CD14-positive monocyte (primary cell): ENCODE measurements at regions not wholly inside any gene's neighbourhood (a gene's known extent, or its start where the extent isn't known, plus 50 kb on each side); places are given as distances from the start of the nearest gene placed in this dataset.

Source experiments
- DNase-seq, 3 donors: peaks; one replicate each; pipeline ENCODE4 v3.0.0-alpha.2; 2011 to 2022
- H2AFZ ChIP-seq: 2 replicates; pipeline ENCODE4 v1.6.0; 2012; ENCODE audit warnings: mild to moderate bottlenecking, low read depth, low read length, inconsistent platforms; ENCODE audit not compliant: insufficient read depth, poor library complexity, severe bottlenecking
- H3K27ac ChIP-seq, 2 donors: 1 replicate in 1 of 2; 2 replicates in 1 of 2; pipeline ENCODE4 v1.5.1; 2012 to 2013; ENCODE audit warnings: low read length in 2 of 2, control low read depth in 1 of 2, inconsistent platforms in 1 of 2, low read depth in 1 of 2, mild to moderate bottlenecking in 1 of 2
- H3K27me3 ChIP-seq, 2 donors: one replicate each; pipeline versions ENCODE4 v1.6.0 to v1.6.1; 2011 to 2013; ENCODE audit warnings: low read length in 2 of 2; ENCODE audit not compliant: control insufficient read depth in 2 of 2, insufficient read depth in 2 of 2
- H3K36me3 ChIP-seq, 2 donors: replicated peaks in 1 of 2; 1 replicate in 1 of 2; 2 replicates in 1 of 2; pipeline versions ENCODE4 v1.5.1 to v1.6.1; 2012 to 2013; ENCODE audit warnings: low read length in 2 of 2, control low read depth in 1 of 2, inconsistent platforms in 1 of 2, mild to moderate bottlenecking in 1 of 2; ENCODE audit not compliant: insufficient read depth in 2 of 2, control insufficient read depth in 1 of 2
- H3K4me1 ChIP-seq, 2 donors: 1 replicate in 1 of 2; 2 replicates in 1 of 2; pipeline versions ENCODE4 v1.5.1 to v1.6.1; 2012 to 2013; ENCODE audit warnings: low read length in 2 of 2, control low read depth in 1 of 2, inconsistent platforms in 1 of 2, mild to moderate bottlenecking in 1 of 2, moderate library complexity in 1 of 2; ENCODE audit not compliant: insufficient read depth in 2 of 2, control insufficient read depth in 1 of 2
- H3K4me2 ChIP-seq: replicated peaks from 2 replicates; pipeline ENCODE3; 2012; ENCODE audit warnings: low read length, moderate library complexity, mild to moderate bottlenecking; ENCODE audit not compliant: poor library complexity, severe bottlenecking; ENCODE audit errors: extremely low read depth
- H3K4me3 ChIP-seq, 3 experiments: fragments of 200-600 bp in 1 of 3; sonication (generic) in 1 of 3; replicated peaks in 1 of 3; 1 replicate in 2 of 3; 2 replicates in 1 of 3; pipeline ENCODE4 v1.5.1; 2011 to 2013; ENCODE audit warnings: low read length in 3 of 3, mild to moderate bottlenecking in 3 of 3, control low read depth in 2 of 3, low read depth in 2 of 3, inconsistent platforms in 1 of 3, moderate library complexity in 1 of 3
- H3K79me2 ChIP-seq: 2 replicates; pipeline ENCODE4 v1.6.0; 2012; ENCODE audit warnings: mild to moderate bottlenecking, control low read depth, inconsistent platforms, low read length, moderate library complexity; ENCODE audit not compliant: insufficient read depth
- H3K9ac ChIP-seq: 2 replicates; pipeline ENCODE4 v1.6.0; 2017; ENCODE audit warnings: low read length, mild to moderate bottlenecking; ENCODE audit not compliant: insufficient read depth, poor library complexity, severe bottlenecking
- H3K9me3 ChIP-seq, 2 donors: replicated peaks in 1 of 2; 1 replicate in 1 of 2; 2 replicates in 1 of 2; pipeline versions ENCODE4 v1.5.1 to v1.6.1; 2012 to 2013; ENCODE audit warnings: low read length in 2 of 2, control low read depth in 1 of 2; ENCODE audit not compliant: control insufficient read depth in 1 of 2, insufficient read depth in 1 of 2
- H4K20me1 ChIP-seq: 2 replicates; pipeline ENCODE4 v1.6.0; 2012; ENCODE audit warnings: mild to moderate bottlenecking, low read length, control low read depth, moderate library complexity; ENCODE audit not compliant: insufficient read depth
- H3K27ac Mint-ChIP-seq, 7 donors: one replicate each; pipeline ENCODE4 v1.8.0; 2020; ENCODE audit warnings: mild to moderate bottlenecking in 7 of 7, mixed read lengths in 7 of 7, moderate library complexity in 6 of 7, inconsistent platforms in 2 of 7
- H3K27me3 Mint-ChIP-seq, 3 donors: one replicate each; pipeline ENCODE4 v1.8.0; 2021 to 2022; ENCODE audit warnings: low read depth in 3 of 3, mild to moderate bottlenecking in 3 of 3, mixed read lengths in 3 of 3, moderate library complexity in 3 of 3, inconsistent platforms in 1 of 3
- H3K36me3 Mint-ChIP-seq, 2 donors: one replicate each; pipeline ENCODE4 v1.8.0; 2020; ENCODE audit warnings: mixed read lengths in 2 of 2, inconsistent platforms in 1 of 2, mild to moderate bottlenecking in 1 of 2
- H3K4me1 Mint-ChIP-seq: one replicate; pipeline ENCODE4 v1.8.0; 2020; ENCODE audit warnings: mild to moderate bottlenecking, mixed read lengths
- H3K4me3 Mint-ChIP-seq, 2 donors: one replicate each; pipeline ENCODE4 v1.8.0; 2020; ENCODE audit warnings: mild to moderate bottlenecking in 2 of 2, mixed read lengths in 2 of 2, moderate library complexity in 1 of 2
- H3K9me3 Mint-ChIP-seq, 7 donors: one replicate each; pipeline ENCODE4 v1.8.0; 2020 to 2022; ENCODE audit warnings: mixed read lengths in 7 of 7, mild to moderate bottlenecking in 6 of 7, moderate library complexity in 6 of 7, inconsistent platforms in 2 of 7
- WGBS: methylation state at CpG from one replicate; pipeline ENCODE4 v1.1.5; 2013; ENCODE audit warnings: missing lambda C conversion rate; ENCODE audit not compliant: insufficient coverage; 5-methylcytosine and 5-hydroxymethylcytosine counted together
- intact Hi-C, 2 donors: fragments of 100-400 bp; cut with micrococcal nuclease; formaldehyde crosslinking; loops; one replicate each; pipeline versions ENCODE4 v1.15.0 to v1.15.1; 2023
- TF ChIP-seq, protein P1 (sequence below): fragments of 200-600 bp; IDR thresholded peaks from one replicate; pipeline ENCODE4 v1.8.0; 2022; ENCODE audit warnings: antibody characterized with exemption, mild to moderate bottlenecking

DNA sequence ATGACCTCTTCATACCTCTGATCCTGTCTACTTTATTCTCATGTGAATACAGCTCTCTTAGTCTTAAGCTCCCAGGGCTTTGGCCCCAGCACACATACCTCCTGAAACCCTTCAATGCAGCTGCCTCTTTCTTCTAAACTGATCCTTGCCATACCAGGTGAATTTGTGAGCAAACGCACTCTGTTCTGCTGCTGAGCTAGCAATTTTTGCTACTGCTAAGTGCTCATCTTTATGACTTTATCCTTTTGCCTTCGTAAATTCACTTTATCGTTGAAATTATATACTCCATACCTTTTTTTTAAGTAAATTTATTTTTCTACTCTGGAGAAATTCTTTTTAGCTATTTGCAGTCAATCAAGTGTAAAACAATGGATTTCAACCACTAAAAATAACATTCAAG is 287.7 kb downstream of the CMPK2 start:
- Histone ChIP-seq H4K20me1 (no peaks in the 10 kb centered on the region), H3K4me2 (no peak overlapping the region), H3K4me3 (no peak overlapping the region), H2AFZ (no peak overlapping the region), H3K27me3 (no peaks in the 10 kb centered on the region), H3K27ac (no peak overlapping the region), H3K36me3 (no peaks in the 10 kb centered on the region), H3K9ac (no peak overlapping the region), H3K79me2 (no peaks in the 10 kb centered on the region), H3K4me1 (no peaks in the 10 kb centered on the region), H3K9me3 (no peaks in the 10 kb centered on the region)
- no peaks in the 10 kb centered on the region for H3K4me1 Mint-ChIP-seq
- no peak overlapping the region for H3K4me3 Mint-ChIP-seq
- WGBS, result no CpG with 5 or more reads among the region's 3 CpGs
- TF ChIP-seq, protein P1, sequence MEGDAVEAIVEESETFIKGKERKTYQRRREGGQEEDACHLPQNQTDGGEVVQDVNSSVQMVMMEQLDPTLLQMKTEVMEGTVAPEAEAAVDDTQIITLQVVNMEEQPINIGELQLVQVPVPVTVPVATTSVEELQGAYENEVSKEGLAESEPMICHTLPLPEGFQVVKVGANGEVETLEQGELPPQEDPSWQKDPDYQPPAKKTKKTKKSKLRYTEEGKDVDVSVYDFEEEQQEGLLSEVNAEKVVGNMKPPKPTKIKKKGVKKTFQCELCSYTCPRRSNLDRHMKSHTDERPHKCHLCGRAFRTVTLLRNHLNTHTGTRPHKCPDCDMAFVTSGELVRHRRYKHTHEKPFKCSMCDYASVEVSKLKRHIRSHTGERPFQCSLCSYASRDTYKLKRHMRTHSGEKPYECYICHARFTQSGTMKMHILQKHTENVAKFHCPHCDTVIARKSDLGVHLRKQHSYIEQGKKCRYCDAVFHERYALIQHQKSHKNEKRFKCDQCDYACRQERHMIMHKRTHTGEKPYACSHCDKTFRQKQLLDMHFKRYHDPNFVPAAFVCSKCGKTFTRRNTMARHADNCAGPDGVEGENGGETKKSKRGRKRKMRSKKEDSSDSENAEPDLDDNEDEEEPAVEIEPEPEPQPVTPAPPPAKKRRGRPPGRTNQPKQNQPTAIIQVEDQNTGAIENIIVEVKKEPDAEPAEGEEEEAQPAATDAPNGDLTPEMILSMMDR, result no peak
- H3K36me3 Mint-ChIP-seq, result no peaks in the 10 kb centered on the region
- H3K27me3 Mint-ChIP-seq, result peaks cover 0 to 2% (median 0%) of the 10 kb centered on the region in 3 donors
- intact Hi-C loops, result no loop called here
- H3K27ac Mint-ChIP-seq, result no peak overlapping the region
- DNase-seq, result no peak
- peaks cover 0 to 5% (median 0%) of the 10 kb centered on the region in 7 donors for H3K9me3 Mint-ChIP-seq

DNA sequence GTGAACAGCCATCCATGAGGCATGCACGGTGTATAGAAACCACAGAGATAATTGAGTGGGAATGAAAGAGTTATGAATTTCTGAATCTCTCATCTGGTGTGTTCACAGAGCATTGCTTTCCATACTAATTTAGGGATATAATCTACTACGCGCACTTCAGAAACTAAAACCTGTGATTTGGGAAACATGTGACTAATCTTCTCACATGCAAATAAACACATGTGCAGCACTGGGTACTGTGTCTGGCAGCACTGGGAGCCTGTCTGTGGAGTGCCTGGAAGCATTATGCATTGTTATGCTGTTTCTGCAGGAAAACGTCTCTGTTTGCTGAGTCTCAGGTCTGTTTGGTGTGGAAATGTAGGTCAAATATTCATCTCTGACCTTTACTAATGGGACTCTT is 287.3 kb downstream of the CMPK2 start:
- H3K4me1 Mint-ChIP-seq, result no peaks in the 10 kb centered on the region
- H3K27me3 ChIP-seq, result no peaks in the 10 kb centered on the region
- DNase-seq, result no peak
- no peaks in the 10 kb centered on the region for H3K36me3 Mint-ChIP-seq
- intact Hi-C loops, result no loop called here
- no peaks in the 10 kb centered on the region for H3K9me3 ChIP-seq
- TF ChIP-seq, protein P1, result no peak
- no peak overlapping the region for H3K9ac ChIP-seq
- no peak overlapping the region for H3K4me3 Mint-ChIP-seq
- peaks cover 0 to 4% (median 0%) of the 10 kb centered on the region in 3 donors for H3K27me3 Mint-ChIP-seq
- no peaks in the 10 kb centered on the region for H3K36me3 ChIP-seq
- H3K27ac ChIP-seq, result no peak overlapping the region
- peaks cover 0 to 5% (median 0%) of the 10 kb centered on the region in 7 donors for H3K9me3 Mint-ChIP-seq
- no peak overlapping the region for H3K4me2 ChIP-seq
- H2AFZ ChIP-seq, result no peak overlapping the region
- H3K4me1 ChIP-seq, result no peaks in the 10 kb centered on the region
- WGBS, result 20% methylated on average over 1 of the region's 4 CpGs
- H3K27ac Mint-ChIP-seq, result no peak overlapping the region
- H3K79me2 ChIP-seq, result no peaks in the 10 kb centered on the region
- H4K20me1 ChIP-seq, result no peaks in the 10 kb centered on the region
- no peak overlapping the region for H3K4me3 ChIP-seq
